ENCODE measurements at regions not wholly inside any gene's neighbourhood (a gene's known extent, or its start where the extent isn't known, plus 50 kb on each side); places are given as distances from the start of the nearest gene placed in this dataset.

- Mint-ChIP-seq H3K9me3 (no peaks in the 10 kb centered on the region), H3K27ac (peak overlapping the region; percentile 88), H3K27me3 (no peaks in the 10 kb centered on the region), H3K36me3 (ENCODE audit: low read depth) (no peaks in the 10 kb centered on the region), H3K4me1 (ENCODE audit: low read depth) (peaks cover 46% of the 10 kb centered on the region), H3K4me3 (peak overlapping the region; percentile 14)
- CTCF ChIA-PET = interaction anchor here (0.7 to 2.2 kb wide), 2 partner anchors 20 to 280 kb away, joined by 3 to 8 read pairs; no protein-coding TSS in a partner anchor
- intact Hi-C loops (cut with micrococcal nuclease) = no loop called here
- ATAC-seq (peak; percentile 68), DNase-seq (no peak)
- TF ChIP-seq, protein P1, sequence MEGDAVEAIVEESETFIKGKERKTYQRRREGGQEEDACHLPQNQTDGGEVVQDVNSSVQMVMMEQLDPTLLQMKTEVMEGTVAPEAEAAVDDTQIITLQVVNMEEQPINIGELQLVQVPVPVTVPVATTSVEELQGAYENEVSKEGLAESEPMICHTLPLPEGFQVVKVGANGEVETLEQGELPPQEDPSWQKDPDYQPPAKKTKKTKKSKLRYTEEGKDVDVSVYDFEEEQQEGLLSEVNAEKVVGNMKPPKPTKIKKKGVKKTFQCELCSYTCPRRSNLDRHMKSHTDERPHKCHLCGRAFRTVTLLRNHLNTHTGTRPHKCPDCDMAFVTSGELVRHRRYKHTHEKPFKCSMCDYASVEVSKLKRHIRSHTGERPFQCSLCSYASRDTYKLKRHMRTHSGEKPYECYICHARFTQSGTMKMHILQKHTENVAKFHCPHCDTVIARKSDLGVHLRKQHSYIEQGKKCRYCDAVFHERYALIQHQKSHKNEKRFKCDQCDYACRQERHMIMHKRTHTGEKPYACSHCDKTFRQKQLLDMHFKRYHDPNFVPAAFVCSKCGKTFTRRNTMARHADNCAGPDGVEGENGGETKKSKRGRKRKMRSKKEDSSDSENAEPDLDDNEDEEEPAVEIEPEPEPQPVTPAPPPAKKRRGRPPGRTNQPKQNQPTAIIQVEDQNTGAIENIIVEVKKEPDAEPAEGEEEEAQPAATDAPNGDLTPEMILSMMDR (IDR thresholded peaks at IDR 0.05) = no peak
- POLR2A ChIA-PET = interaction anchor here (0.6 kb wide), 1 partner anchor 331 kb away, joined by 4 read pairs; no protein-coding TSS in a partner anchor
Observed at GRCh38 chr3:18778598-18778997, 353.5 kb upstream of the SATB1 start.

DNA sequence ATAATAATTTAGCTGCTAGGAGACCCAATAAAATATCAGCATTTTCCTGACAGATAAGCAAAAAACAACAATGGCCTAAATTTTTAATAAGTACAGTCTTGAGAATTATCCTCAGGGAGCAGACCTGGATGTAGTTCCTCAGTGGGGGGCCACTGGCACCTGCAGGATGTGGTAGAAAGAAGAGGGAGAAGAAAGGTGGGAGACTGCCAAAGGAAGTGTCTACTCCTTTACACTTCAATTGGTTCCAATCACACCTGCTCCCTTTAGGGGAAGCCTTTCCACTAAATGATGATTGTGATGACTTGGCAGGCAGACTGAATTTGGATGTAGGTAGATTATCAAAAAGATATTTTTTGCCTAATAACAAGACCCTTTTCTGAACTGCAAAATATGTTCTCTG, 353.0 kb upstream of the SATB1 start:
- Mint-ChIP-seq H3K4me1 (ENCODE audit: low read depth) (peaks cover 47% of the 10 kb centered on the region), H3K9me3 (no peaks in the 10 kb centered on the region), H3K27ac (peak overlapping the region; percentile 88), H3K36me3 (ENCODE audit: low read depth) (no peaks in the 10 kb centered on the region), H3K27me3 (no peaks in the 10 kb centered on the region), H3K4me3 (peak overlapping the region; percentile 14)
- intact Hi-C loops (cut with micrococcal nuclease) = no loop called here
- CTCF ChIA-PET = interaction anchor here (2.2 kb wide), 1 partner anchor 20 kb away, joined by 8 read pairs; no protein-coding TSS in a partner anchor
- POLR2A ChIA-PET = no interaction called here
- ATAC-seq = no peak
- no peak for DNase-seq
- TF ChIP-seq, protein P1 (IDR thresholded peaks at IDR 0.05) = no peak

DNA sequence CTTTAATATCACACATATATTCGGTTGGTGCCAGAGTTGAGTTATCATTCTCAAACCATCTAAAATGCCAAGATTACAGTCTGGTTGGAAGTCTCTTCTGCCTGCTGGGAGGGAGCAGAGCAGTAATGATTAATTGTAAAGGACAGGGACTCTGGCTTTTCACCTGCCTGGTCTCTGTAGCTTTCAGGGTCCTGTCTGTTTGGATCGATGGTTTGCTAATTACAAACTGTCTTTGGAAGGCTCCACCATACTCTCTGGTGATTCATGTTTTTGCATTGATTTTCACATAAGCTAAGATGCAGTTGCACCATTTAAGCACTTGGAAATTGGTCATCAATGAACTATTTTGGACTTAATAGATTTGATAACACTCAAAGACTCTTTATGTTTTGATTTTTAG, 350.4 kb upstream of the SATB1 start:
- CTCF ChIA-PET = interaction anchor here (0.9 to 1.6 kb wide), 6 partner anchors 8 to 1091 kb away, joined by 3 to 5 read pairs (median 4); no protein-coding TSS in a partner anchor
- no peak overlapping the region for H3K27ac Mint-ChIP-seq
- TF ChIP-seq, protein P1 (IDR thresholded peaks at IDR 0.05) = no peak
- H3K27me3 Mint-ChIP-seq = no peaks in the 10 kb centered on the region
- H3K9me3 Mint-ChIP-seq = no peaks in the 10 kb centered on the region
- intact Hi-C loops (cut with micrococcal nuclease) = no loop called here
- H3K4me1 Mint-ChIP-seq (ENCODE audit: low read depth) = peaks cover 56% of the 10 kb centered on the region
- no peak for ATAC-seq
- DNase-seq = no peak
- no peak overlapping the region for H3K4me3 Mint-ChIP-seq
- no peaks in the 10 kb centered on the region for H3K36me3 Mint-ChIP-seq (ENCODE audit: low read depth)
- POLR2A ChIA-PET = interaction anchor here (0.9 to 1.5 kb wide), 2 partner anchors 9 to 18 kb away, joined by 3 read pairs; no protein-coding TSS in a partner anchor

- ChIA-PET CTCF (interaction anchor here (1.0 to 1.6 kb wide), 5 partner anchors 8 to 1092 kb away, joined by 3 to 5 read pairs (median 3); no protein-coding TSS in a partner anchor), POLR2A (interaction anchor here (1.5 kb wide), 1 partner anchor 17 kb away, joined by 3 read pairs; no protein-coding TSS in a partner anchor)
- Mint-ChIP-seq H3K9me3 (no peaks in the 10 kb centered on the region), H3K36me3 (ENCODE audit: low read depth) (no peaks in the 10 kb centered on the region), H3K4me1 (ENCODE audit: low read depth) (peaks cover 56% of the 10 kb centered on the region), H3K4me3 (no peak overlapping the region), H3K27ac (no peak overlapping the region), H3K27me3 (no peaks in the 10 kb centered on the region)
- ATAC-seq (peak; percentile 55), DNase-seq (no peak)
- TF ChIP-seq, protein P1 (IDR thresholded peaks at IDR 0.05) = no peak
- intact Hi-C loops (cut with micrococcal nuclease) = no loop called here
Observed at GRCh38 chr3:18774319-18775088, 349.4 kb upstream of the SATB1 start.

DNA sequence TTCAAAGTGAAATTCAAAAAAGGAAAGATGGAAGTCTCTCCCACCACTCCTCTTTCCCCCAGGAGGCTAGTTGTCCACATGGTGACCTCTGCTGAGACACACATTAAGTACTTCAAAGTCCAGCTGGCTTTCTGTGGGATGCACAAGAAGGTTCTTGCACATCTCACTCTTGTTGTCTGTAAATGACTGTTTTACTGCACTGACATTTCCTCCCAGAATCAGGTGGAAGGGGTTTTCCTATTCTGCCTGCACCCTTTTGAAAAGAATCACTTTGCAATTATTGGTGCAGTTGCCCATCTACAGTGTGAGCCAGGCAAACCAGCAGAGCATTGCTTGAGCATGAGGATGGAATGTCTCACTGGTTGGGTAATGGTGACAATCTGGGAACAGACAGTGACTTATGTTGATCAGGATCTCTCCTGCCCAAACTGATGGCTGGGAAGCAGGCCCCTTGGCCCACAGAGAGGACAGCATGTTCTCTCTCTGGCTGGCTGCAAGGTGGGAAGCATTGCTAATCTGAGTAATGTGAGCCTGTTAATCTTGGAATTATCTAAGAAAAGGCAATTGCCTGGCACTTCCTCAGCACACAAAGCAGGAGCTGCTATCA, 347.7 kb upstream of the SATB1 start:
- POLR2A ChIA-PET = no interaction called here
- CTCF ChIA-PET = no interaction called here
- no peak overlapping the region for H3K27ac Mint-ChIP-seq
- TF ChIP-seq, protein P1 (IDR thresholded peaks at IDR 0.05) = no peak
- intact Hi-C loops (cut with micrococcal nuclease) = no loop called here
- no peaks in the 10 kb centered on the region for H3K9me3 Mint-ChIP-seq
- peaks cover 40% of the 10 kb centered on the region for H3K4me1 Mint-ChIP-seq (ENCODE audit: low read depth)
- ATAC-seq (peak; percentile 48), DNase-seq (no peak)
- no peaks in the 10 kb centered on the region for H3K27me3 Mint-ChIP-seq
- H3K36me3 Mint-ChIP-seq (ENCODE audit: low read depth) = no peaks in the 10 kb centered on the region
- H3K4me3 Mint-ChIP-seq = no peak overlapping the region

Measured in activated CD8-positive, alpha-beta T cell treated with anti-CD3 and anti-CD28 coated beads for 36 hours (primary cell).